Panc1 (cell line): ENCODE measurements at regions not wholly inside any gene's neighbourhood (a gene's known extent, or its start where the extent isn't known, plus 50 kb on each side); places are given as distances from the start of the nearest gene placed in this dataset.

Source experiments
- ATAC-seq: fragments of 200-7000 bp; cut with Tn5 transposase; 2 replicates; pipeline ENCODE4 v1.9.1; 2020; ENCODE audit warnings: mild to moderate bottlenecking, moderate library complexity
- BruUV-seq: library from RNA; stranded (reverse); fragments of 400-500 nt; replicated peaks from 2 replicates; lab custom pipeline; 2021; lab: Mats Ljungman, UMichigan
- CTCF ChIA-PET: fragments of 300-600 bp; sonication (Branson Sonifier 250); formaldehyde crosslinking; loops from one replicate; lab custom pipeline; 2022; ENCODE audit warnings: antibody characterized with exemption; lab: Charles Lee
- POLR2A ChIA-PET: fragments of 300-600 bp; sonication (Branson Sonifier 250); formaldehyde crosslinking; loops from one replicate; lab custom pipeline; 2022; ENCODE audit warnings: antibody characterized with exemption; lab: Charles Lee
- DNase-seq: peaks from one replicate; pipeline ENCODE4 v3.0.0-alpha.2; 2010; ENCODE audit warnings: low read depth, low spot score
- H3K27ac ChIP-seq: 2 replicates; pipeline ENCODE4 v1.5.1; 2011; ENCODE audit warnings: mild to moderate bottlenecking, low read length, inconsistent platforms
- H3K27me3 ChIP-seq: fragments of 200-500 bp; sonication (Bioruptor generic); 2 replicates; pipeline ENCODE4 v1.6.0; 2014; ENCODE audit warnings: low read length, inconsistent platforms; ENCODE audit not compliant: control insufficient read depth, insufficient read depth
- H3K36me3 ChIP-seq: fragments of 200-500 bp; sonication (Bioruptor generic); 2 replicates; pipeline ENCODE4 v1.5.1; 2014; ENCODE audit warnings: inconsistent platforms, mild to moderate bottlenecking, low read length, moderate library complexity; ENCODE audit not compliant: control insufficient read depth, insufficient read depth
- H3K4me1 ChIP-seq: 2 replicates; pipeline ENCODE4 v1.5.1; 2011; ENCODE audit warnings: inconsistent platforms, mild to moderate bottlenecking, low read length, moderate library complexity; ENCODE audit not compliant: control insufficient read depth, insufficient read depth
- H3K4me3 ChIP-seq, 2 experiments: 2 replicates each; pipeline ENCODE4 v1.5.1; 2011 to 2012; ENCODE audit warnings: low read depth in 2 of 2, low read length in 2 of 2, mild to moderate bottlenecking in 2 of 2, inconsistent platforms in 1 of 2, moderate library complexity in 1 of 2
- H3K9me3 ChIP-seq: fragments of 200-500 bp; sonication (Bioruptor generic); 2 replicates; pipeline ENCODE4 v1.5.1; 2014; ENCODE audit warnings: low read depth, mild to moderate bottlenecking, inconsistent platforms, low read length, moderate library complexity; ENCODE audit not compliant: control insufficient read depth, insufficient read depth
- POLR2AphosphoS5 ChIP-seq: IDR thresholded peaks from 2 replicates; pipeline ENCODE4 v1.6.1; 2012; ENCODE audit warnings: mild to moderate bottlenecking, low read depth, low read length, moderate library complexity
- SIN3A ChIP-seq: IDR thresholded peaks from 2 replicates; pipeline ENCODE4 v1.6.1; 2012; ENCODE audit warnings: low read depth, mild to moderate bottlenecking, low read length, moderate library complexity, borderline replicate concordance; ENCODE audit not compliant: insufficient read depth
- TCF7L2 ChIP-seq: IDR thresholded peaks from 2 replicates; pipeline ENCODE4 v1.6.1; 2011; ENCODE audit warnings: mild to moderate bottlenecking, low read depth, low read length, inconsistent platforms
- in situ Hi-C: cut with HindIII; loops from 2 replicates; pipeline ENCODE4 v1.10.0; 2016; ENCODE audit warnings: low sequenced_read_pairs, low pct_unique_long_range_greater_than_20kb
- intact Hi-C: fragments of 100-400 bp; cut with micrococcal nuclease; formaldehyde crosslinking; loops from one replicate; pipeline ENCODE4 v1.10.0; 2022; ENCODE audit not compliant: unreplicated experiment
- TF ChIP-seq, protein P1 (sequence below), 2 experiments: IDR thresholded peaks; 2 replicates each; pipeline ENCODE4 v1.6.1; 2011 to 2012; ENCODE audit warnings: low read depth in 2 of 2, control low read depth in 1 of 2, low read length in 1 of 2, mild to moderate bottlenecking in 1 of 2, moderate library complexity in 1 of 2; ENCODE audit not compliant: insufficient read depth in 1 of 2
- TF ChIP-seq, protein P2 (sequence below): fragments of 450-650 bp; IDR thresholded peaks from 2 replicates; pipeline ENCODE4 v1.5.1; 2017; ENCODE audit warnings: mild to moderate bottlenecking

DNA sequence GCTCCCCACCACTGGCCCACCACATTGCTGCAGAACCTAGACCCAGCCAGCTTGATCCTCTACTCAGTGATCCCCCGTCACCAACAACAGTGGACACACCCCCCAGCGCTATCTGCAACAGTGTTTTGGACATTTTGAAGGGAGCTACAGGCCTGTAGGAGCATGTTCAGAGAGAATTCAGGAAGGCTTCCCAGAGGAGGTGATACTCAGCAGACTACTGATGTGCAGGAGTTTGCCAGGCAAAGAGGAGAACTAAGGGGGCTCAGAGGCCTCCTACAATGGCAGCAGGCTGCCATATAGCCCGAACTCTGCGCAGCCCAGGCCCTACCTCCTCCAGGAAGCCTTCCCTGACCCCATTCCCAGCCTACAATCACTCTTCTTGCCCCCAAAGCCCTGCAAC, 70.0 kb downstream of the SYNE3 start:
- Histone ChIP-seq H3K4me1 (no peaks in the 10 kb centered on the region), H3K9me3 (no peaks in the 10 kb centered on the region), H3K27me3 (no peaks in the 10 kb centered on the region), H3K36me3 (no peaks in the 10 kb centered on the region), H3K4me3 (no peak overlapping the region), H3K27ac (no peak overlapping the region)
- DNase-seq, result no peak
- intact Hi-C loops (no loop called here), in situ Hi-C loops (no loop called here)
- ATAC-seq, result no peak
- POLR2A ChIA-PET, result no interaction called here
- TF ChIP-seq, protein P1, sequence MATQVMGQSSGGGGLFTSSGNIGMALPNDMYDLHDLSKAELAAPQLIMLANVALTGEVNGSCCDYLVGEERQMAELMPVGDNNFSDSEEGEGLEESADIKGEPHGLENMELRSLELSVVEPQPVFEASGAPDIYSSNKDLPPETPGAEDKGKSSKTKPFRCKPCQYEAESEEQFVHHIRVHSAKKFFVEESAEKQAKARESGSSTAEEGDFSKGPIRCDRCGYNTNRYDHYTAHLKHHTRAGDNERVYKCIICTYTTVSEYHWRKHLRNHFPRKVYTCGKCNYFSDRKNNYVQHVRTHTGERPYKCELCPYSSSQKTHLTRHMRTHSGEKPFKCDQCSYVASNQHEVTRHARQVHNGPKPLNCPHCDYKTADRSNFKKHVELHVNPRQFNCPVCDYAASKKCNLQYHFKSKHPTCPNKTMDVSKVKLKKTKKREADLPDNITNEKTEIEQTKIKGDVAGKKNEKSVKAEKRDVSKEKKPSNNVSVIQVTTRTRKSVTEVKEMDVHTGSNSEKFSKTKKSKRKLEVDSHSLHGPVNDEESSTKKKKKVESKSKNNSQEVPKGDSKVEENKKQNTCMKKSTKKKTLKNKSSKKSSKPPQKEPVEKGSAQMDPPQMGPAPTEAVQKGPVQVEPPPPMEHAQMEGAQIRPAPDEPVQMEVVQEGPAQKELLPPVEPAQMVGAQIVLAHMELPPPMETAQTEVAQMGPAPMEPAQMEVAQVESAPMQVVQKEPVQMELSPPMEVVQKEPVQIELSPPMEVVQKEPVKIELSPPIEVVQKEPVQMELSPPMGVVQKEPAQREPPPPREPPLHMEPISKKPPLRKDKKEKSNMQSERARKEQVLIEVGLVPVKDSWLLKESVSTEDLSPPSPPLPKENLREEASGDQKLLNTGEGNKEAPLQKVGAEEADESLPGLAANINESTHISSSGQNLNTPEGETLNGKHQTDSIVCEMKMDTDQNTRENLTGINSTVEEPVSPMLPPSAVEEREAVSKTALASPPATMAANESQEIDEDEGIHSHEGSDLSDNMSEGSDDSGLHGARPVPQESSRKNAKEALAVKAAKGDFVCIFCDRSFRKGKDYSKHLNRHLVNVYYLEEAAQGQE (IDR thresholded peaks at IDR 0.05; ENCODE audit: insufficient read depth in 1 of 2, low read depth in 2 of 2, low read length in 1 of 2), result no peak
- no peak for TF ChIP-seq POLR2AphosphoS5
- no peak for TF ChIP-seq TCF7L2
- TF ChIP-seq, protein P2, sequence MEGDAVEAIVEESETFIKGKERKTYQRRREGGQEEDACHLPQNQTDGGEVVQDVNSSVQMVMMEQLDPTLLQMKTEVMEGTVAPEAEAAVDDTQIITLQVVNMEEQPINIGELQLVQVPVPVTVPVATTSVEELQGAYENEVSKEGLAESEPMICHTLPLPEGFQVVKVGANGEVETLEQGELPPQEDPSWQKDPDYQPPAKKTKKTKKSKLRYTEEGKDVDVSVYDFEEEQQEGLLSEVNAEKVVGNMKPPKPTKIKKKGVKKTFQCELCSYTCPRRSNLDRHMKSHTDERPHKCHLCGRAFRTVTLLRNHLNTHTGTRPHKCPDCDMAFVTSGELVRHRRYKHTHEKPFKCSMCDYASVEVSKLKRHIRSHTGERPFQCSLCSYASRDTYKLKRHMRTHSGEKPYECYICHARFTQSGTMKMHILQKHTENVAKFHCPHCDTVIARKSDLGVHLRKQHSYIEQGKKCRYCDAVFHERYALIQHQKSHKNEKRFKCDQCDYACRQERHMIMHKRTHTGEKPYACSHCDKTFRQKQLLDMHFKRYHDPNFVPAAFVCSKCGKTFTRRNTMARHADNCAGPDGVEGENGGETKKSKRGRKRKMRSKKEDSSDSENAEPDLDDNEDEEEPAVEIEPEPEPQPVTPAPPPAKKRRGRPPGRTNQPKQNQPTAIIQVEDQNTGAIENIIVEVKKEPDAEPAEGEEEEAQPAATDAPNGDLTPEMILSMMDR, result no peak
- TF ChIP-seq SIN3A, result no peak
- BruUV-seq, result no TSS peak
- CTCF ChIA-PET, result interaction anchor here (0.6 kb wide), 1 partner anchor 19 kb away, joined by 7 read pairs; no protein-coding TSS in a partner anchor

DNA sequence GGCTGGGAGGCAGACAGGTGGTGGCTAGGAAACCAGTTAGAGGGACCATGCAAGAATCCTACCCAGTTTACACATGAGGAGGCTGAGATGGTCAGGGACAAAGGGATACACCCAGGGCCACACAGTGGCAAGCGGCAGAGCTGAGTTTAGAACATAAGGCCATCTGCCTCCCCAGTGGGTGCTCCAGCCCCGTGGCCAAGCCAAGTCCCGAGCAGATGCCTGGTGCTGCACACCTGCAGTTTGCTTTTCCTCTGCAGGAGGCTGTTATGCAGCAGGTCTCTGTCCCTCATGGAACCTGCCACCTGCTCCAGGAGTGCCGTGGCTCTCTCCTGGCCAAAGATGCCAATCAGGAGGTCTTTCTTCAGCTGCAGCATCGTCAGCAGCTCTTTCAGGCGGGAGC, 70.8 kb downstream of the SYNE3 start:
- CTCF ChIA-PET, result interaction anchor here (1.5 kb wide), 1 partner anchor 71 kb away, joined by 4 read pairs; the partner anchor contains the start of gene SYNE3
- in situ Hi-C loops, result no loop called here
- DNase-seq (no peak), ATAC-seq (no peak)
- H3K27me3 ChIP-seq, result no peaks in the 10 kb centered on the region
- TF ChIP-seq, protein P1 (IDR thresholded peaks at IDR 0.05; ENCODE audit: insufficient read depth in 1 of 2, low read depth in 2 of 2, low read length in 1 of 2), result no peak
- TF ChIP-seq SIN3A (no peak), TCF7L2 (no peak), POLR2AphosphoS5 (no peak)
- TF ChIP-seq, protein P2, result no peak
- no peaks in the 10 kb centered on the region for H3K4me1 ChIP-seq
- BruUV-seq, result no TSS peak
- no peak overlapping the region for H3K27ac ChIP-seq
- no peaks in the 10 kb centered on the region for H3K9me3 ChIP-seq
- no peak overlapping the region for H3K4me3 ChIP-seq
- intact Hi-C loops, result no loop called here
- no peaks in the 10 kb centered on the region for H3K36me3 ChIP-seq
- POLR2A ChIA-PET, result no interaction called here
